ENCODE measurements at regions not wholly inside any gene's neighbourhood (a gene's known extent, or its start where the extent isn't known, plus 50 kb on each side); places are given as distances from the start of the nearest gene placed in this dataset.

- no peak for DNase-seq
Observed at GRCh38 chr2:185152186-185152585, 553.9 kb downstream of the ZNF804A start.

GRCh38 chr2:185161701-185162100, 563.4 kb downstream of the ZNF804A start:
- DNase-seq: no peak

- no peak for DNase-seq
Observed at GRCh38 chr2:185174353-185174752, 564.3 kb upstream of the FSIP2 start.

- DNase-seq: no peak
Observed at GRCh38 chr2:185179743-185180142, 558.9 kb upstream of the FSIP2 start.

- DNase-seq: no peak
Observed at GRCh38 chr2:185181901-185182300, 556.7 kb upstream of the FSIP2 start.

GRCh38 chr2:185185044-185185443, 553.6 kb upstream of the FSIP2 start:
- no peak for DNase-seq

- no peak for DNase-seq
Observed at GRCh38 chr2:185187421-185187820, 551.2 kb upstream of the FSIP2 start.

GRCh38 chr2:185188656-185189055, 549.9 kb upstream of the FSIP2 start:
- no peak for DNase-seq

- DNase-seq: no peak
Observed at GRCh38 chr2:185201063-185201462, 537.5 kb upstream of the FSIP2 start.

GRCh38 chr2:185202381-185202780, 536.2 kb upstream of the FSIP2 start:
- no peak for DNase-seq

- DNase-seq: no peak
Observed at GRCh38 chr2:185202945-185203528, 535.6 kb upstream of the FSIP2 start.

- DNase-seq: no peak
Observed at GRCh38 chr2:185208261-185208660, 530.3 kb upstream of the FSIP2 start.

- DNase-seq: no peak
Observed at GRCh38 chr2:185215497-185215896, 523.1 kb upstream of the FSIP2 start.

- DNase-seq: no peak
Observed at GRCh38 chr2:185219981-185220380, 518.6 kb upstream of the FSIP2 start.

- no peak for DNase-seq
Observed at GRCh38 chr2:185222311-185222710, 516.3 kb upstream of the FSIP2 start.

GRCh38 chr2:185227391-185227790, 511.2 kb upstream of the FSIP2 start:
- no peak for DNase-seq

GRCh38 chr2:185239491-185239890, 499.1 kb upstream of the FSIP2 start:
- no peak for DNase-seq

- DNase-seq: no peak
Observed at GRCh38 chr2:185240796-185241195, 497.8 kb upstream of the FSIP2 start.

- DNase-seq: no peak
Observed at GRCh38 chr2:185241556-185241955, 497.0 kb upstream of the FSIP2 start.

- no peak for DNase-seq
Observed at GRCh38 chr2:185242462-185242861, 496.1 kb upstream of the FSIP2 start.

GRCh38 chr2:185245216-185245615, 493.4 kb upstream of the FSIP2 start:
- DNase-seq: no peak

- DNase-seq: no peak
Observed at GRCh38 chr2:185245806-185246205, 492.8 kb upstream of the FSIP2 start.

- no peak for DNase-seq
Observed at GRCh38 chr2:185246717-185247116, 491.9 kb upstream of the FSIP2 start.

- no peak for DNase-seq
Observed at GRCh38 chr2:185255566-185255965, 483.0 kb upstream of the FSIP2 start.

- no peak for DNase-seq
Observed at GRCh38 chr2:185265747-185266146, 472.9 kb upstream of the FSIP2 start.

GRCh38 chr2:185268651-185269050, 470.0 kb upstream of the FSIP2 start:
- no peak for DNase-seq

All from activated T-cell treated with anti-CD3 and anti-CD28 coated beads, Interleukin-2, amount 50 U/mL, for 1 hour (primary cell).